WTC11 (cell line): ENCODE measurements at regions not wholly inside any gene's neighbourhood (a gene's known extent, or its start where the extent isn't known, plus 50 kb on each side); places are given as distances from the start of the nearest gene placed in this dataset.

Experiments used
- ATF1 ChIP-seq: sonication (generic); formaldehyde crosslinking; IDR thresholded peaks from 2 replicates; pipeline ENCODE4 v1.8.1; 2023; ENCODE audit warnings: mild to moderate bottlenecking, moderate library complexity, missing genetic modification reagents
- CREB1 ChIP-seq: sonication (generic); formaldehyde crosslinking; IDR thresholded peaks from 2 replicates; pipeline ENCODE4 v1.8.0; 2023; ENCODE audit warnings: mild to moderate bottlenecking, missing genetic modification reagents
- FOXP1 ChIP-seq: sonication (generic); formaldehyde crosslinking; IDR thresholded peaks from 2 replicates; pipeline ENCODE4 v1.8.0; 2022; ENCODE audit warnings: missing genetic modification reagents, mild to moderate bottlenecking, moderate library complexity, borderline replicate concordance
- JAZF1 ChIP-seq: fragments of 250-450 bp; sonication (Bioruptor Pico); IDR thresholded peaks from 2 replicates; pipeline ENCODE4 v1.9.0; 2021; ENCODE audit warnings: moderate library complexity, mild to moderate bottlenecking, inconsistent platforms
- NFYB ChIP-seq: sonication (generic); formaldehyde crosslinking; conservative IDR thresholded peaks from 2 replicates; pipeline ENCODE4 v1.8.0; 2022; ENCODE audit warnings: low read depth, missing genetic modification reagents
- NR2C2 ChIP-seq: sonication (generic); formaldehyde crosslinking; IDR thresholded peaks from 2 replicates; pipeline ENCODE4 v1.8.0; 2022; ENCODE audit warnings: mild to moderate bottlenecking, missing genetic modification reagents
- RELA ChIP-seq: sonication (generic); formaldehyde crosslinking; IDR thresholded peaks from 2 replicates; pipeline ENCODE4 v1.8.1; 2022; ENCODE audit warnings: missing genetic modification reagents, mild to moderate bottlenecking, borderline replicate concordance
- TEAD1 ChIP-seq: sonication (generic); formaldehyde crosslinking; IDR thresholded peaks from 2 replicates; pipeline ENCODE4 v1.8.0; 2022; ENCODE audit warnings: mild to moderate bottlenecking, missing genetic modification reagents
- ZNF219 ChIP-seq: sonication (generic); formaldehyde crosslinking; IDR thresholded peaks from 2 replicates; pipeline ENCODE4 v1.8.0; 2023; ENCODE audit warnings: missing genetic modification reagents, mild to moderate bottlenecking, borderline replicate concordance
- TF ChIP-seq, protein P1 (sequence below): fragments of 200-600 bp; IDR thresholded peaks from 2 replicates; pipeline ENCODE4 v1.8.0; 2022; ENCODE audit warnings: antibody characterized with exemption

GRCh38 chr22:26781596-26781995 lies 124.2 kb downstream of the MIAT start:
- TF ChIP-seq TEAD1 (CRISPR knock-in tag) (no peak), ZNF219 (no peak), CREB1 (CRISPR knock-in tag) (no peak), RELA (CRISPR knock-in tag) (no peak), FOXP1 (CRISPR knock-in tag) (no peak), NR2C2 (CRISPR knock-in tag) (no peak), NFYB (CRISPR knock-in tag) (no peak), ATF1 (no peak), JAZF1 (CRISPR knock-in tag) (no peak)
- TF ChIP-seq, protein P1, sequence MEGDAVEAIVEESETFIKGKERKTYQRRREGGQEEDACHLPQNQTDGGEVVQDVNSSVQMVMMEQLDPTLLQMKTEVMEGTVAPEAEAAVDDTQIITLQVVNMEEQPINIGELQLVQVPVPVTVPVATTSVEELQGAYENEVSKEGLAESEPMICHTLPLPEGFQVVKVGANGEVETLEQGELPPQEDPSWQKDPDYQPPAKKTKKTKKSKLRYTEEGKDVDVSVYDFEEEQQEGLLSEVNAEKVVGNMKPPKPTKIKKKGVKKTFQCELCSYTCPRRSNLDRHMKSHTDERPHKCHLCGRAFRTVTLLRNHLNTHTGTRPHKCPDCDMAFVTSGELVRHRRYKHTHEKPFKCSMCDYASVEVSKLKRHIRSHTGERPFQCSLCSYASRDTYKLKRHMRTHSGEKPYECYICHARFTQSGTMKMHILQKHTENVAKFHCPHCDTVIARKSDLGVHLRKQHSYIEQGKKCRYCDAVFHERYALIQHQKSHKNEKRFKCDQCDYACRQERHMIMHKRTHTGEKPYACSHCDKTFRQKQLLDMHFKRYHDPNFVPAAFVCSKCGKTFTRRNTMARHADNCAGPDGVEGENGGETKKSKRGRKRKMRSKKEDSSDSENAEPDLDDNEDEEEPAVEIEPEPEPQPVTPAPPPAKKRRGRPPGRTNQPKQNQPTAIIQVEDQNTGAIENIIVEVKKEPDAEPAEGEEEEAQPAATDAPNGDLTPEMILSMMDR = no peak
